HG02870 (cell line): ENCODE measurements at regions not wholly inside any gene's neighbourhood (a gene's known extent, or its start where the extent isn't known, plus 50 kb on each side); places are given as distances from the start of the nearest gene placed in this dataset.

Source experiments
- ATAC-seq: cut with Tn5 transposase; IDR thresholded peaks from one replicate; pipeline ENCODE4 v1.9.1; 2021; ENCODE audit warnings: mild to moderate bottlenecking, moderate library complexity; ENCODE audit not compliant: unreplicated experiment

DNA sequence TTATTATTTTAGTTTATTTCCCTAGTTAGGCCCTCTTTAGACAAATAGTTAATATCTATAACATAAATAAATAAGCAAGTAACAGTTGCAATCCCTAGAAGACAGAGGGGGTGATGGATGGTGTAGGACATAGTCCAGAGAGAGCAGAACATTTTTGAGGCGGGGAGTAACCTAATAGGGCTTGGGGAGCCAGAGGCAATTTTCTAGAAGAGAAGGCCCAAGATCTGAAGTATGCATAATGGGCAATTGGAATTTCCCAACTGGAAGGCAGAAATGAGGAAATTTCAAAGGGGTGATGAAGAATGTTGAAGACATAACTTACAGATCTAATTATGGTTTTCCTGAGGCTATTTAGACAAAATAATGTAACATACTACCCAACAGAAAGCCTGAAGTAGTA lies 525.7 kb downstream of the TUSC7 start:
- no peak for ATAC-seq

DNA sequence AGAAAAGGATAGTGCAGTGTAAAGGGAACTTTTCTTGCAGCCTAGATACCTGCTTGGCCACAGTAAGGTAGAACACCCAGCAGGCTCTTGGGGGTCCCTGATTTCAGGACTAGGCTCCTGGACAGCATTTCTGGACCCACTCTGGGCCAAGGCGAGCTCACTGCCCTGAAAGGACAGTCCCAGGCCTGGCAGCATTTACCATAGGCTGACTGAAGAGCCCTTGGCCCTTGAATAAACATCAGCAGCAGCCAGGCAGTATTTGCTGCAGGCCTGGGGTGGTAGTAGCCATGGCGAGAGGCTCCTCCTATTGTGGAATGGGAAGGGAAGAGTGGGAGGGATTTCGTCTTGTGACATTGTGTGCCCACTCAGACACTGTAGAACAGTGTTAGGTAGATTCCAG lies 529.2 kb downstream of the TUSC7 start:
- ATAC-seq, result no peak

DNA sequence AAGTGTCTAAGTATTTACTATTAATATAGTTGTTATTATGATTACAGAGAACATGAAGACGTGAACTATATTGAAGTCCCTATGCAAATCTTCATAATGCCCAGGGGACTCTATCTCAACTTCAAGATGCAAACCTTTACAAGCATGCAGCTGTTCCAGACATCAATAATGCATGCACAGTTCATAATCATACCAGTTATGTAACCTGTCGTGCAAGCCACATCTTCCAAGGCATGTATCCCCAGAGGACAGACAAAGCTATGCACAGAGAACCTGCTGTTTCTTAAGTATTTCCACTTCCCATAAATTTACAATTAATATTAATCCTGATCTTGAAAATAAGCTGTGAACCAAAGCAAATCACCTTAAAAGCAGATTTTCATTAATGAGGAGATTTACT lies 534.1 kb downstream of the TUSC7 start:
- no peak for ATAC-seq

DNA sequence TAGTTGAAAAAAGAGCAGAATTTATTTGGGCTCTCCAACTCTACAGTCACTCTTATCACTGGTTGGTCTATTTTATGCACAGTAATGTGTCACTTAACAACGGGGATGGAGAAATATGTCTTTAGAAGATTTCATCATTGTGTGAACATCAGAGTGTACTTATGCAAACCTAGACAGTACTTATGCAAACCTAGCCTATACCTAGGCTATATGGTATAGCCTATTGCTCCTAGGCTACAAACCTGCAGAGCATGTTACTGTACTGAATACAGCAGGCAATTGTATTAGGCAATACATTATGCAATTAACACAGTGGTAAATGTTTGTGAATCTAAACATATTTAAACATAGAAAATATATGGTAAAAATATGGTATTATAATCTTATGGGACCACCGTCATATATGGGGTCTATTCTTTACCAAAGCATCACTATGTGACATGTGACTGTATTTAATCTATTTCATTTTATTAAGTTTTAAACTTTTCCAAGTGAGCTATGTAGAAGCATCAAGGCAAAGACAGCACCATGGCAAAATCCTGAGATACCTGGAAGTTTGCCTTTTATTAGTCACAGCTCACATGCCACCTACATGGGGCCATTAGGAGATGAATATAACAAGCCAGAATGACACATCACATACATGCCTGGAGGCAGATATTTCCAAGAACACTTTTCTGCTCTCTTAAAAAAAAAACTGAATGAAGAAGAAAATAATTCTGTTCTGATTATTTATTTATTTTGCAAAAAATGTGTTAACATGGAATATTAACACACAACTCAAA lies 537.4 kb downstream of the TUSC7 start:
- no peak for ATAC-seq

DNA sequence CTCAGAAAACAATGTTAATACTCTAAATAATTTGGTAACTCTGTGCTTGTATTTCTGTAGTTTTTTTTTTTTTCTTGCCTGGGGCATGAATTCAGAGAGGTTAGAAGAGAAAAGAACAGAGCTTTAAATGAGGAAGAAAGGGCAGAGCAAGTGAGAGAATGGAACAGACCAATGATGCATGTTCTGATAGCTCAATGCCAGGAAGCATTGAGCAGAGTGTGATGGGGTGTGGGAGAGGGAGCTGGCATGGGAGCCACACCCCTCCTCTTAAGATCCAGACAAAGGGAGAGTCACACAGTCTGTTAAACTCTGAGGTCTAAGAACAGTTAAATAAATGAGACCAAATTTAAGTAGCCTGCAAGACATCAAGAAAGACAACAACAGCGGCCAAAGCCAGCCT lies 538.6 kb downstream of the TUSC7 start:
- no peak for ATAC-seq

DNA sequence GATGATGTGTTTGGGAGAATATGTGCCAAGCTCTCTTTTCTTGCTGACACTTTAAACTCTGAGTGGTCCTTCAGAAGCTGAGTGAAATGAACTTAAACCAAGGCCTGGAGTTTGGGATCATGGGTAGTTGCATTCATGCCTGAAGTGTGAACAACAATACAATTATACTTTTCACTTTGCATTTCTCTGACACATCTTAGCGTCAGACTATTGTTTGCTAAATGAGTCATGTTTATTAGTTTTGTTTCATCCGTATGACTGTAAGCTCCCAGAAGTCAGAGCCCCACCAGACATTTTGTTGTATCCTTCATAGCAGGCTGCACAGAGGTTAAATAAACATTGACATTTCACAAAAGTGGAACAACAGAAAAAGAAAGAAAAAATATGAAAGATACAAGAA lies 542.6 kb downstream of the TUSC7 start:
- ATAC-seq, result no peak

DNA sequence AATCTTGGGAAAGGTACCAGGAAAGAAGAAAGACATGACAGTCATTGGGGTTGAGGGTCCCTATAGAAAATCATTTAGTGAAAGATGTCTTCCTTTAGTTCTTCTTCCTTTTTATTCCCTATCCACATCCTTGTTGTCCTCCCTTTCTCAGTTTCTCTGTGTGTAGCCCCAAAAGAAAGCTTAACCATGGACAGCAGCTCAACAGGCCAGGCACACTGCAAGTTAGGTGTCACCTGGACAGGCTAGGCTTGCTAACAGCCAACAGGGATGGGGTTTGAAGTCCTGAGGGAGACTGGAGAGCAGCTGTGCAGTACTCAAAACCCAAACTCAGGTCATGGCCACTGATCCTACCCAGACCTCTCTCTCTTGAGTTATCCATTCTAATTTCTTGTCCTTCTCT lies 543.1 kb downstream of the TUSC7 start:
- ATAC-seq, result no peak

DNA sequence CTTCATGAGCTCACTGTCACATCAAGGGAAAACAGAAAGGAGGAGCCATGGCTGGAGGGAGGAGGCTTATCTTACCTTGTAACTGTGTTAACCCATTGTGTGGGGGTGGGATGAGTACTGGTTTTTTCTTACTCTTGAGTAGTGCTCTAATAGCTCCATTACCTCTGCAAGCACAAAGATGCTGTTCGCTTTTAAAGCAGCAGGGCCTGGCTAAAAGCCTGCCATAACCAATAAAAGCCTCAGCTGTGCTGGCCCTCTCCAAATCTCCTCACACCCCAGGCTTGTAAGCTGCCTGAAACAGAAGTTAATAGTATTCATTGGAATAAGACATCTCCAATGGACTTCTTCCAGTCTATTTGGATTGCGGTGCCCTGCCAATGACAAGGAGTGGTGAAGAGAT lies 544.1 kb downstream of the TUSC7 start:
- no peak for ATAC-seq

DNA sequence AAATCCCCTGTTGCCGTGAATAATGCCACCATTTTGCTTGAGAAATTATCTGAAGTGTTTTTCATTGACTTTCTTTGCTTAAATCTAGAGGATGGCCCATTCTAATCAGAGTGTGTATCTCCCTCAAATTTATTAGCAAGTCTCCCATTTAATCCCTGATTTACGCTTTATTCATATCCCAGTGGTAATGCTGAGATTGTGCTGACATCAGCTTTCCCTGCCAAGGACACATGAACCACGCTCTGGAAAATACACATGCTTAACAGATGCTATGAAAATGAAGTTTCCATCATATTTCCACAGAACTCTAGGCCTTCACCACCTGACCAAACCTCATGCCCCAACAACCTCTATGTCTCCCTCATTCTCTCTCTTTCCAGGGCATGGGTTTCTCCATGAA lies 545.4 kb downstream of the TUSC7 start:
- no peak for ATAC-seq

DNA sequence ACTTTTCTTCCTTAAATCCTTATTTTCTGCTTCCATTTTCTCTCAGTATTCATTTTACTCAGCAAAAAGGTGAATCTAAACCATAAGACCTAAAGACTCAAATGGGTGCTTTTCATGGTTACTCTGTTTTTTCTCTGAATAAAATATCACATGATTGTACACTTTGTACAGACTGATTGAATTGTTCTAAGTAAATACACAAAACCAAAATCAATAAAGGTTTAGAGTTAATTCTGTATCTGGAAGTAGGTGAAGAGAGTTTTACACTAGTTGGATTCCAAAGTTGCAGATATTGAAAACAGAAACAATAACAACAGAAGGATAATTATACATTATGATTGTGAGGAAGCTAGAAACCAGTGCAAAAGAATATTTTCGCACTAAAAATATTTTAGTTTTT lies 546.2 kb downstream of the TUSC7 start:
- ATAC-seq, result no peak

DNA sequence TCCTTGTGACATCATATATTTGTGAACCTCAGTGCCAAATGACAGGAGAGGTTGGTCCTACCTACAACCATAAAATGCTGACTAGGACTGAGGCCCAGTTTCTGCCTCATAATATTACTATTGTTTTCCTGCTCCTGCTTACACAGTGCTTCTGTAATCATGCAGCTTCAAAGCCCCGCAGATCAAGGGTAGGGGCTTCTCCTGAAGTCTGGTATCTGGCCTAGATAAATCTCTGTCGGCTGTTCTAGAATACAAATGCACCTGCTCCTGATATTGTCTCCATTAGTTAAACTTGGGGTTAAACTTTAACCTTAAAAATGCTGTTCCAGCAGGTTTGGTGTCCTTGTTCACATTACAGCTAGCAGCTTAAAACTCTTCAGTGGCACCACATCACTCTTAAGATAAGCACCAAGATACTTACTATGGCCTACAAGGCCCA lies 552.4 kb downstream of the TUSC7 start:
- ATAC-seq, result no peak

DNA sequence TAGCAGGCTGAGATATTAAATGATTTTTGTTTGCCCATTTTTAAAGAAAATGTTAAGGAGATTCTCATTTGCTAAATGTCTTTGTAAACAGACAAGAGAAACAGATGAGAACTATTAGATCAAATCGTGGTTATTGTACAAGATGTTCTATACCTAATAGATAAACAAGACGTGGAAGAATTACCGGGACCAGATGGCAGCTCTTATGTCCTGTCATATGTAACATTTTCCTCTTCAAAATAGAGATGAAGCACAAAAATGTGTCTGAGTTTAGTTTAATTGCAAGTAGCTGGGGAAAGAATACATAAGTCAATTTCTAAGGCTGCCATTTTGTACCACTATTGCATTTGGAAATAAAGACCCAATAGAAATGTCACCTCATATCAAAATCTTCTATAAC lies 553.7 kb downstream of the TUSC7 start:
- ATAC-seq, result no peak

DNA sequence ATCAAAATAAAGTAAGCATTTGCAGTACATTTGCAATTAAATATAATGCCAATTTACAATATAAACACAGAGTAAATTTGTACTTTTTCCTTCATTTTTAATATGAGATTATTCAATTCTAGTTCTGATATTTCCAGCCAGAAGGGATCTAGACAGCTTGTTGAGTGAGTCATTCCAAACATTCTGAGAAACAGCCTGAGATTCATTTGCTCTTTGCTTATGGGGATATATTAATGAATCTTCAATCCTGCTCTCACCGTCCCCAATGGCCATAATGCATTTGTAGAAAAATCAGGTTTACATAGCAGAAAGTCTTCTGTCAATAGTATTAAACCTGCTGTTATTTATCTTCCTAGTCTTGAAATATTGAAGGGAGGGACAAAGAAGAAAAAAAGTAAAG lies 554.2 kb downstream of the TUSC7 start:
- no peak for ATAC-seq

DNA sequence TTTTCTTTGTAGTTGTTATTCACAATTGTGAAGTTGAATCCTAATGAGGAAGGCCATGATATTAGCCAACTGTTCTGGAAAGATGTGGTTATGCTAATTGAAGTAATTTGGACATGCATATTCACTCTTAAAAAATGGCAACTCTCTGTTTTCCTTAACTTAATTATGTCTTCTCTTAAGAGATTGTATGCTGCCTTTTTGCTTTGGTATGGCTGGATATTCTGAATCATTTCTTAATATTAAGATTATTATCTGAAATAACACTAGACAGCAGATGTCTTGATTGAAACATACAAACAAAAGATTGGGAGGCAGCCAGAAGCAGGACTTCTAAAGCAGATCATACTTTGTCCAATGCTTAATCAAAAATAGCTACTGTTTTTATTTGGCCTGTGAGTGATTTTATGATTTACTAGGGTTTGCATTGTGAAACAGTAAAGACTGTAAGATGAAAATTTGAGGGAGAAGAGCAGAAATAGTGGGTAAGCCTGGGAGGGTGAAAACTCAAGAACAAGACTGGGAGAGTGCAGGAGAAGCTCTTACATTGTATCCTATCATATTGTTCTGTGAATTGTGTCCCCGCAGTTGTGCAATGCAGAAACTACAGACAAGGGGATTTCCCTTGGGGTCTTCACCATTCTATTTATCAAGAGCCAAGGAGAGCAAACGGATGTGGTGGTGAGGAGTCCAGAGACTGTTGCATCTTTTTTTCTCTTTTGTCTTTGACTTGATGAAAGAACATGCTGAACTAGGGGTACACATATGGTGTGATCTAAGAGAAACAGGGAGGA lies 554.8 kb downstream of the TUSC7 start:
- no peak for ATAC-seq

DNA sequence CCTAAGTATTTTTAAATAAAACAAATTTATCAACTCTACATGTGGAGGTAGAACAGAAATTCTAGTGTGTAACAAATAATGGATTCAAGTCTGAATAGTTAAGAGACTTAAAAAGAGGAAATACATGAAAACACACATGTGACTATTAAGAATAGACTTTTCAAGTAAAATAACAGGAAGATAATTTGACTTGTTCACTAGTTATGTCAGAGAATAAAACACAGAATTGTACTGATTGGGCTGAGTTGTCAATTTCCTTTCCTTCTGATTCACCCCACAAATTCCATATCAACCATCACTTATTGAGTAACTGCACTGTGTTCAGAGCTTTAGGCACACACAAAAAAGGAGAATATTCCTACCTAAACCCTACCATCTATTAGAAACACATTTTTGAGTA lies 557.2 kb downstream of the TUSC7 start:
- no peak for ATAC-seq

DNA sequence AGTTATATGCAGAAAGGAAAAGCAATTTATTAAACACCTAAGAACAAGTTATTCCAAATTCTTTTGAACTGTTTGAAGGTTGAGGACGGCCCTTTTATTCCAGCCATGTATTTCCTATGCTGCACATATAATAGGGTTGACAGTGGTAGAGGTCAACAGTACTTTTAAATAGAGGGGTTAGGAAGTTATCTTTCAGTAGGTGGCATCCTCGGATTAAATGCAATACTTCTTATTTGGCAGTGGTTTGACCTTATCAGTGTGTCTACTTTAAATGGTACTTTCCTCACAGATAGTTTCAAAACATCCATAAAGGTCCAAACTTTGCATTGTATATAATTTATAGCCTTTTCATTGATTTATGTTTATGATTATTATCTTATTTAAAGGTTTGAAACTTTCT lies 558.7 kb downstream of the TUSC7 start:
- ATAC-seq, result no peak

DNA sequence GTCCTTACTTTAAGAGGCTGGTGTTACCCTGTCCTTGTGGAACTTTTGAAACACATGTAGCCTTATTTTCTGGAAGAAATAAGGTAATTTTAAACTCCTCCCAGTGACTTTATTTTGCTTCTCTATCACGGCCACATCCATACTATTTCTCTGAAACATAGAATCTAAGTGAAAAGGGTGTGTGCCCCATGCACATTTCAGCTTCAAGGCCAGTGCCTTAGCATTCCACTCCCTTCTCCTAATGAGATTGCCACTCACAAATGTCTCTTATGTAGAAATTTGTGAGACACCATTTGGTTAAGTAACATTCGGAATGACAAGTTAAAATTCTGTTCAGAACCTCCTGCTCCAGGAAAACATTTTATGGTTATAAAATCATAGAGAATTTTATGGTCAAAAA lies 562.7 kb downstream of the TUSC7 start:
- no peak for ATAC-seq

DNA sequence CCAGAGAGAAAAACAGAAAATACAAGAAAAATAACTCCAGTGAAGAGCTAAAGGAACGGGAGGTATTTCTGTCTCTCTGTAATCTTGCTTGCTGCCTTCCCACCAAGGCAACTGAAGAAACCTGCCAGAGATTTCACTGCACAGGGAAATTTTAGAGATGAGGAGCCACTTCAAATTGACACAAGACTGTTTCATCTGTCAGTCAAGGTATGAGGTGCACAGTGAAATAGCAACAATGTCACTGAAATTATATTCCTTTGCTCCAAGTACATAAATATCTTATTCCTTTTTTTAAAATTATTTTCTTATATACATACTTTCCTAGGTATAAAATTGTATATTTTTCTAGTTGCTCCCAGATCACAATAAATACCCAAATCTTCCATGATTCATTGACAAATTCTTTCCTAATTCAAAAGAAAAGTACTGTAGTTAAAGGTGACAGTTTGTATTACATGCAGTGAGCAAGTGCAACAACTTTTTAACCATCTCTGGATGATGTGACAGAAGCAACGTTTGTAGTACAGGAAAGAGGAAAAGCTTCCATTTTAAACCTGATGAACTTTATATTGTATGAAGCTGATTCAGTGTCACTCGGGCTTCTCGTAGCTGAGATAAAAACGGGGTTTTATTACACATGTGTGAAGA lies 563.4 kb downstream of the TUSC7 start:
- ATAC-seq, result no peak

DNA sequence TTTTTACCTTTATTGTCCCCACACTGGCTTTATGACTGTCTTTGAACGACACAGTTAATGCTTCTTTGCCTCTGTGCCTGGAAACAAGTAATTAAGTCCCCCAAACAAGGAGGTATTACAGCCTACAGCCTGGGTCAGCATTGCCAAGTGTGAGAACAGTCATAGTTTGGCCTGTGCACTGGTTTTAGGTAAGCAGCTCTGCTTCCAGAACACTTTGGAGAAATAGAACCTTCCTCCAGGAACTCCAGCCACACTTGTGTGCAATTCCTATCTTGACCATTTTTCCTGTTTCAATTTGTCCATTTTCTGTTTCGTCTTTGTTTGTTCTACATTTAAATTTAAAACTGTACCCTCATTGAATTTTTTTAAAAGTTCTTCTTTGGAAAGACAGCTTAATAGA lies 568.2 kb downstream of the TUSC7 start:
- ATAC-seq, result no peak

DNA sequence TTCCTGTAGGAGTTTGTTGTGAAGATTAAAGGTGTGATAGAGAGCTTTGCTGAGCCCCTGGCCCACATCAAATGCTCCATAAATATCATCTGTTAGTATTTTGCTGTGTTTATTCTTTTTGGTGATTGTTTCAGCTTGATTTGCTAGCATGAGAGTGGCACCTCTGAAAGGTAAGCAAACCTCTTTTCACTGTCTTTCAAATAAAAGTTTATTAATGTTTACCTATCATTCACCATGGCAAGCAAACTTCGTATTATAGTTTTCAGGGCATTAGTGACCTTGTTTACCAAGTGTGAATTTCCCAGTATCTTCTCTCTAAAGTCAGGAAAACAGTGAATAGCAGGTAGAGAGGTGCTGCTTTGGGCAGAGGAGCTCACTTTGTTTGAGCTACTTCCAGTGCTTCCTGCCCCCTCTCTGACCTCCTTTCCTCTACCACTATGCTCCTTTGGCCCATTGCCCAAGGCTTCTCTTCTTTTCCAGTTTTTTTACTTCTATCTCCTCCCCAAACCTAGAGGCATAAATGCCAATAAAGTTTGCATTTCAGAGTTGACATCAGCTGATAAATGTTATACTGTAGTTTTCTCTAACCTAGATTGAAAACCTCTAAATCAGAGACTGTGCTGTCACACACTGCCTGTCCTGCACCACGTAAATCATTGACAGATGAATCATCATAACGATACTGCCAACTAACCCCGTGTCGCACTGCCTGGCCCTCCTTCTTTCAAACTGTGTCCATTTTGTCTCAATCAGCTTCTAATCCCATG lies 569.0 kb downstream of the TUSC7 start:
- peak; percentile 97 for ATAC-seq

DNA sequence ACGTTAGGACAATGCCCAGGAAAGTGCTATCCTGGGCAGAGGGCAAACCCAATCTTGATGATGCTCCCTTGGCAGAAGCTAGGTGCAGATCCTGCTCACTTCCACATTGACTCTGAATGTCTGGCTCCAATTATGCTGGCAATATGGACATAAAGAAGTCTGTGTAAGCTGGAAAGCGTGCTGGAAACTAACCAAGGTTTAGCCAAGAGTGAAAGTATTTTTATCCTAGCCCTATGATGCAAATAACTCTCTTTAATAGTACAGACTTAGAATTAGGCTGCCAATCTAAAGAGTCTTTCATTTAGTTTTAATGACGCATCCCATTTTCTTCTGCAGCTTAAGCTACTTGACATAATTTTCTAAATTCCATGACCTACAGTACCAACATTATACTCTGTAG lies 571.8 kb downstream of the TUSC7 start:
- no peak for ATAC-seq
